Fibroblast of skin of right biceps (primary cell): ENCODE measurements at regions not wholly inside any gene's neighbourhood (a gene's known extent, or its start where the extent isn't known, plus 50 kb on each side); places are given as distances from the start of the nearest gene placed in this dataset.
"Not testable (repeated sequence)": the region's sequence is repeated elsewhere in the genome, so short reads cannot be mapped to it uniquely, and the experiment has no call there.

ENCODE experiments used
- DNase-seq: peaks from one replicate; pipeline ENCODE4 v3.0.0-alpha.2; 2013

DNA sequence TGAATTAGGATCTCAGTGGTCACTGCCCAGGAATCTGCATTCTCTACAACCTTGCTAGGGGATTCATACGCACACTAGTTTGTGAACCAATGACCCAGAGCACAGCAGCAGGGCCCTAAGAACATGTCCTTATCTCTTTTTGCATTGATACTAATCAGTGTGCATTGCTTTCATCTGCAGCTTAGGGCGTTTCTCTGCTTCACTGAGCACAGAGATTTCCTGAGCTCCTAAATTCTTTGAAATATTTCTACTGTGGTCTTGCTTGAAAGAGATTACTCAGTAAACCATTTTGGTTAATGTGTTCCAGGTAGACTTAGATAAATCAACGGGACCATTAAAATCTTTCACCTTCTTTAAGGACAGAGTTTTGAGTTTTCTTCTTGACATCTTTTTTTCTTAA is 351.3 kb upstream of the KITLG start:
- no peak for DNase-seq

DNA sequence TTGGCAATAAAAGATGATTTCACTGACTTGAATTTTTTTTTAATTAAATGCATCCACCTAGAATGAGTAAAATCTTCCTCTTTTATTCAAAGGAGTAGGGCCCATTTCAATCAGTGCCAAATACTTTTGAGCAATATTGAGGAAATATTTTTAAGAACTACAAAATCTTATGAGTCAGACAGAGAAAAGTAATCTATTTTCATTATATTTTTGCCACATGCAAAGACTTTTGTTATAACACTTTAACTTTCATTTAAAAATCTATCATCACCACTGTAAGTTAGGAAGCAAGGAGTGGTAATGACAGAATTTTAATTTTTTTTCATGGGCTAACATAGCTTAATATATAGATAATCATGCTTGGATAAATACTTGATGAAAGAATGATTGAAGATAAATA is 345.2 kb upstream of the KITLG start:
- peak; percentile 73 for DNase-seq

DNA sequence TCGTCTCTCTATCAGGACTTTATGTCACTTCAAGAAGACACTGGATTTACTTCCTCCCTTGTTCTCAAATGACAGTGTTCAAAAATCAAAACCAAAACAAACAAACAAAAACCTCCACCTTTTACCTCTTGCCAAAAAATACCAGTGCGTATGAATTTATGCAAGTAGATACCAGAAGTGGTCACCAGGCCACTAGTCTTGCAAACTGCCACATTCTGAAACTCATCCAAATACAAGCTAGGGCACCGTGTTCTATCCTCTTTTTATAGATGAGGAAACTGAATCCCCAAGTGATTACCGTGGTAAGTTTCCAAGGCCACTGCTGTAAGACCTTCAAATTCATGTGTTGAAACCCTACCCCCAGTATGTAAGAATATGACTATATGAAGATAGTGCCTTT is 343.9 kb upstream of the KITLG start:
- DNase-seq: no peak

DNA sequence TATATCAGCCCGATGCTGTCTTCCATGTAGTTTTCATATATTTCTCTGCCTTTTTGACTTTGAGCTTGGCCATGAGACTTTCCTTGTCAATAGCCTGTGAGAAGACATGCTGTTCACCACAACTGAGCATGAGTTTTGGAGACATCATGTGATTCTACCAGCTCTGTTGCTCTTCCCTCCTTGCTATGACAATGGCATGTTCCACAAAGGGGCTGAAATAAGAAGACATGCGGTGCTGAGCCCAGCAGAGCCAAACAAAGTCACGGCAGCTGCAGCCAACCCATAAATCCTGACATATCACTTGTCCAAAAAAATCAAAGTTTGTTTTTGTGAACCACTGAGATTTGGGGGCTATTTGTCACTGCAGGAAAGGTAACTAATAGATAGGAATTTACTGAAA is 343.4 kb upstream of the KITLG start:
- DNase-seq: no peak

DNA sequence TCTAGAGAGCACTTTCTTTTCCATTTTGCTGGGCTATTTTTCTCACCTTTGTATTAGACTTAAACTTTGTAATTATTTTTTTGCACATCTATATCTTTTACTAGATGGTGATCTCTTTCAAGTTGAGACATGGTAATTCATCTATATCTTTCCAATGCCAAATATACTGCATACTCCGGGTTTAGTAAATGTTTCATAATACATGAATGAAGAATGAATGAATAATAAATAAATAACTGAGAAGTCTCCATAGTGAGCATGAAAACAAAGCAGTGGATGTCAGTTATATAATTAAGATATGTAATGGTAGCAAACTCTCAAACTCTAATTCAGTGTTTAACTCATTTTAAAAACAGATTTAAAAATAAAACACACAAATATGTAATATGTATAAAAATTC is 342.5 kb upstream of the KITLG start:
- DNase-seq: peak; percentile 43

DNA sequence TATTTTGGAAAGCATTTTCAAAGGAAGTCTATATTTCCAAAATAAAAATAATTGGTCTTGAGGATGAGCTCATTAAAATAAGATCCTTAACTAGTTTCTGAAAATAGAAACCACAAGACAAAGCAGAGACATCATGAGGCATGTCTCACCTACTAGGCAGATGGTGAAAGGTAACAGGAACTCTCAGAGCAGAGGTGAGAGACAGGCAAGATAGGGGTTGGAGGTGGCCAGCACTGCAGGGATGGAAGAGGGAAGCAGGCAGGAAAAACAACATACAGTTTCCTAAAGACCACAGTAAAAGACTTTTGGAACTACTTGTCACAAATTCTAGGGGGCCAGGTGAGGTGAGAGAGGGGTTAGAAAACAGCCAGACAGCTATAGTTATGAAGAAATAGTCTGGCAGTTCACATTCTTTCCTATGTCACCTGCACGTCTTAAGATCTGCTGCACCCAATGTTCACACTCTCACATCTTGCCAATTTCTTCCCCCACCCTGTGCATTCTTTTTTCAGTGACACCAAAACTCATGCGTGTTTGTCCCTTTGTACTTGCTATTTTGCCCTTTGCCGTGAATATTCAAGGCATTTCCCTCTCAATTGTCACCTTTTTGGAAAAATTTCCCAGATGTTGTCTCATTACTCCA is 341.7 kb upstream of the KITLG start:
- no peak for DNase-seq

DNA sequence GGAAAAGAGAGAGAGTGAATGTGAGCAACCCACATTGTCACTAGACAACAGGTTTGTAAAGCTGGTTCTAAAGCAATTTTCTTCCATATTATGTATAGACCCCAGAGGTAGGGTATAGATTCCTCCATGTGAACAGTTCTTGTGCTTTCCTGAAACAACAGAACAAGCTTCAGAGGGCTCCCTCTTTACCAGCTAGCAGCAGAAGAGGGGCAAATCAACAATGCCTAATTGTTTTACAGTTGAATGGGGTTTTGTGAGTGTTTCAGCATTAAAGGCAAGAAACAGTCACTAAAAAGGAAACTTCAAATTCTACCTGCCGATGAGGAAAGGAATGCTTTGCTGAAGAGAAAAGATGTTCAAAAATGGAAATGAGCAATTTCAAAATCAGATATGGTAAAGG is 341.2 kb upstream of the KITLG start:
- no peak for DNase-seq

DNA sequence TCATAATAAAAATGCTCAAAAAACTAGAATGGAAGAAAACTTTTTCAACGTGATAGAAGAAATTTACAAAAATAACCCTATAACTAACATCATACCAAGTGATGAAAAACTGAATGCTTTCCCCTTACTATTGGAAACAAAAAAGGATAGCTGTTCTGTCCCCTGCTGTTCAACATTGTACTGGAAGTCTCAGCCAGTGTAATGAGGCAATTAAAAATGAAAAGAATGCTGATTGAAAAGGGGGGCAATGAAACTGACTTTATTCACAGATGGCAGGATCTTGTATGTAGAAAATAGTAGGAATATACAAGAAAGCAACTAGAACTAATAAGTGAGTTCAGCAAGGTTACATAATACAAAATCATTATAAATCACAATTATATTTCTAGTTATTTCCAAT is 337.9 kb upstream of the KITLG start:
- no peak for DNase-seq

DNA sequence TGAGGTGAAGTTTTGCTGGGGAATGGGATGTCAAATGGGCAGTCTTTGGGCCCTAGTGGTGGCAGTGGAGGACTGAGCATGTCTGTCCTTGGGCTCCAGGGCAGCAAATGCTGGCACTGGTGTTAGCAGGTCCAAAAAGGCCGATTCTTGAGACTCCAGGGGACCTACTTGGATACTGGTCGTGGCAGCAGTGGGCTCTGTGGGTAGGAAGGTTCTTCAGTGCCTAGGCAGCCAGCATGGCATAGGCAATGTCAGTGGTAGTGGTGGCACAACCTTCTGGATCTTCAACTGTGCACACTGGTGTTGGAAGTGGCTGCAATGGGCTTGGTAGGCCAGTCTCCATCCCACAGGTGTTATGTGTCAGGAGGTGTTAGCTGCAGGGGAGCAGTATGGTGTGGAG is 334.7 kb upstream of the KITLG start:
- DNase-seq: no peak

DNA sequence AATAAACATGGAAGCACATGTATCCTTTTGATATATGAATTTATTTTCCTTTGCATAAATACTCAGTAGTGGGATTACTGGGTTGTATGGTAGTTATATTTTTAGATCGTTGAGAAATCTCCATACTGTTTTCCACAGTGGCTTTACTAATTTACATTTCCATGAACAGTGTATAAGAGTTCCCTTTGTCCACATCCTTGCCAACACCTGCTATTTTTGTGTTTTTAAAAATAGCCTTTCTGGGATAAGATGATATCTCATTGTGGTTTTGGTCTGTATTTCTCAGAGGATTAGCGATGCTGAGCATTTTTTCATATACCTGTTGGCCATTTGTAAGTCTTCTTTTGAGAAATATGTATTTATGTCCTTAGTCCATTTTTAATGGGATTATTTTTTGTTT is 329.2 kb upstream of the KITLG start:
- no peak for DNase-seq

DNA sequence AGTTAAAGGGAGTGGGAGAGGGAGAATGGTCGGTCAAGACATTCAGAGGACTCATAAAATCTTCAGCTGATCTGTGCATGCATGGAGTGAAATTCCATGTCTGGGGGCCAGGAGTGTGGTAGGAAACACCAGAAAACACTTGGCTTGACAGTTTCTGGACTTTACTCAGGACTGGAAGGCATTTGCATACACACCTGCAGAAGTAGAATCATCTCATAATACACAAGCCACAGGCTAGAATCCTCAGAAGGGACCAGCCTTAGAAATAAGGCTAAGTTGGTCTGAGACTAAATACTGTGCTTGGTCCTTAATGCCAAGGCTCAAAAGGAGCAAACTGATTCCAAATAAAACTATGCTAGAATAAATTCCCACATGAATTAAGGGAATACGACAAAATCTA is 328.1 kb upstream of the KITLG start:
- DNase-seq: no peak

DNA sequence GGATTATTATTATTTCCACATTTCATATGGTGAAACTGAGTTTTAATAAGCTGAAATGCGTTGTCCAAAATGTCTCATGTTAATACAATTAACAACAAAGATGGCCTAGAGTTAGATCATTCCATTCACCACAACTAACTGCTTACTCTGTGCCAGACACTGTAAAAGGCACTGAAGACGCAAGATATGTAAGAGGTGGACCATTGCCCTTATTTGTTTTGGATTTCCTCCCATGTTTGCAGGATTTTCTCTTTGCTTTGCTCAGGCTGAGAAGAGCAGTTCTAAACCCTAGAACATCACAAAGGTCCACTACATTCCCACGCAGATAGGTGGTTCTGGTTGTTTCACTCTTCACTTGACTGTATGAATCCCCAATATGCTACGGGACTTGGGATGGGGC is 324.4 kb upstream of the KITLG start:
- DNase-seq: no peak

DNA sequence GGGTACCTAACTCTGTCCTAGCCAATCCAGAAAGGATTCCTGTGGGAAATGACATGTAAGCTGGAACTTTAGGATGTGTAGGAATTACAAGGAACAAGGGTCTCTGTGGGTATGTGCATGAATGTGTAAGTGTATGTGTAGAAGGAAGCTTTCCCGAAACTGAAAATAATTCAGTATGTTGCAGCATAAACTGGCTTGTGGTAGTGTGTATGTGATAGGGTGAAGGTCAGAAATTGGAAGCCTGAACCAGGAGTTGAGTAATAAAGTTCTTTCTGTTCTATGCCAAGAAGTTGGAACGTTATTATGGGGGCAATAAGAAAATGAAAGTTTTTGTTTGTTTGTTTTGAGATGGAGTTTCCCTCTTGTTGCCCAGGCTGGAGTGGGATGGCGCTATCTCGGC is 323.1 kb upstream of the KITLG start:
- DNase-seq: no peak

DNA sequence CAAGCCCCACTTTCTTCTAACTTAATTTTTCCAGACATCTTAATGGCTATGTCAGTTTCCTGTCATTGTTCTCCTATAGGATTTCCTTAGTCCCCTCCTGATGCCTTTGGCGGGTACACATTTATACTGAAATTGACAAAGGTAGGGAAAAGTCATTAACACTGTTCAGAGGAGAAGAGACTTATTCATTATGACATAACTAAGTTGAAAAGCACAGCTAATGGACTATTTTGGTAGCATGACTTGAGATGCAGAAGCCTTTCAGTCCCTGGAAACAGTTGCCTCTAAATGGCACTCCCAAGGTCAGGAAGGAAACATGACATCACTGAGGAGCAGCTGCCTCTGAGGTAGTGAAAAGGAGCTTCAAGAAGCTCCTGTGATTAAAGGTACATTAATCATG is 317.5 kb upstream of the KITLG start:
- peak; percentile 26 for DNase-seq

DNA sequence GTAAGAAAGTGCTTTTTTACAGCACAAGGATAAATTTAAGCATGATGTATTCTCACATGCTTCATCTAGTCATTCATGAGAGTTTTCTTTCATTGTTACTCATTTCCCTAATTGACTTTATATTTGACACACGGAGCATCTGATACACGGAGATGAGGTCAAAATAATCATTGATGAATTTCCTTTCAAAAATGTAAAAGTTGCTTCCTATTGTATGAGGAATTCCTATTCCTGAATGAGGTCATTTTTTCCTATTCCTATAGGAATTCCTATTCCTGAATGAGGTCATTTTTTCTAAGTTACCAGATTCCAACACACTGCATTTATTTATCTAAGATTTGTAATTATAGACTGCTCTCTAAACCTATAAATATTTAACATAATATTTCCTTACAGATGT is 316.7 kb upstream of the KITLG start:
- DNase-seq: peak; percentile 85

DNA sequence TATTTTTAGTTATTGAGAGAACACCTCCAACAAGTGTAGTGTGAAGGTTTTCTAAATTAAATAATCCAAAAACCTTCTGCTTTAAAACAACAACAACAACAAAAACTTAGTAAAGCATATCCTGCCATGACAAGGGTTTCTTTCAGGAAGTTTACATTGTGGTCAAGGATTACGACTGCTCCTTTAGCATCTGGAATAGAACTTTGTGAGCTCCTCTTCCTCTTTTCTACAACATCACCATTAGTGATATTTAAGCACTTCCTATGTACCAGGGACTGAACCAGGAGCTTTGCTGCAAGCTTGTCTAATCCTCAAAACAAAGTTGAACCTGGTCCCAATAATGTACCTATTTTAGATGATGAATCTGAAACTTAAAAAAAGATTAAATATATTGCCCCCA is 315.4 kb upstream of the KITLG start:
- DNase-seq: no peak

DNA sequence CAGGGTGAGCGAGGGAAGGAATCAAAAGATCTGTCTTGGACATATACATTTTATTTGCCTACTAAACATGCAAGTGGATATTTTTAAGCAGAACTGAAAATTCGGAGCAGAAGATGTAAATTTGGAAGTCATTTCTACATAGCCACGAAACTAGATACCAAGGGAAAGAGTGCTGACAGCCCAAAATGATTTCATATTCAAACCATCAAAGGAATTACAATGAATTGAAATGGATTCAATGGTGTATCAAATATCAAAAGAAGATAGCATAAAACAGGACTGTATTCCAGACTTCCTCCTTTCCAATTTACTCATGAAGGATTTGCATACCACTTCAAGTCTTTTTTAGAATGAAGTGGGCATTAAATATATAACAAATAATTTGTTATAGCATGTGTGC is 313.5 kb upstream of the KITLG start:
- DNase-seq: peak; percentile 37

DNA sequence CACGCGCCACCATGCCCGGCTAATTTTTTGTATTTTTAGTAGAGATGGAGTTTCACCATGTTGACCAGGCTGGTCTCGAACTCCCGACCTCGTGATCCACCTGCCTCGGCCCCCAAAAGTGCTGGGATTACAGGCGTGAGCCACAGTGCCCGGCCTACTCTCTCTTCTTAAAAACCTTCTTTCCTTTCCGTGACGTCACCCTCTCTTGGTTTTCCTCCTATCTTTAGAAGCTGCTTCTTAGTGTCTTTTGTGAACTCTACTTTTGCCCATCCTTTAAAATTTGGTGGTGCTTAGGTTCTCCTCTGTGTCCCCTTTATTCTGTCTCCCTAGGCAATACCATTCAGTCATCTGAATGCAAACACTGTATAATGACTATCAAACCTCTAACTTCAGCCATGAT is 311.2 kb upstream of the KITLG start:
- DNase-seq: not testable (repeated sequence)

DNA sequence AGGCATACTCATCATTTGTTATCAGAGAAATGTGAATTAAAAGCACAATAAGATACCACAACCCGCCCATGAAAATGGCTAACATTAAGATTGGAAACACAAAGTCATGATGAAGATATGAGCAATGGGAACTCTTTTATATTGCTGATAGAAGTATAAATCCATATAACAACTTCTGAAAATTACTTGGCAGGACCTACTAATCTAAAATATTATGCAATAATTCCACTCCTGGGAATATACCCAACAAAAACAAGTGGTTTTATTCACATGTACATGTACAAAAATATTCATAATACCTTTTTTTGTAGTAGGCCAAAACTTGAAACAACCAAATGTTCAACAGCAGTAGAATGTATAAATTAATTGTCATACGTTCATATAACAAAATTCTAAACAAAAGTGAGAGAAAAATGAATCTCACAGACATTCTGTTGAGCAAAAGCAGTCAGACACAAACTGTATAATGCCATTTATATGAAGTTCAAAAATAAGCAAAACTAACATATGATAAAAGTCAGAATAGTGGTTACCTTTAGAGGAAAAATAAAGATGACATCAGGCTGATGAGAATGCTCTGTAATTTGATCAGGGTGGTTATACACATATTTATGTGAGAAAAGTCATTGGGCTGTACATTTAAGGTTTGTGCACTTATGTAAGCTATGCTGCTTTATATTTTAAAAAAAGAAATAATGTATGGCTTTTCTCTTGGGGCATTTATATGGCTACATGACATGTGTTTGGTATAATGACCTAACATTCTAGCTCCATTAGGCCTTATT is 309.2 kb upstream of the KITLG start:
- peak; percentile 62 for DNase-seq

DNA sequence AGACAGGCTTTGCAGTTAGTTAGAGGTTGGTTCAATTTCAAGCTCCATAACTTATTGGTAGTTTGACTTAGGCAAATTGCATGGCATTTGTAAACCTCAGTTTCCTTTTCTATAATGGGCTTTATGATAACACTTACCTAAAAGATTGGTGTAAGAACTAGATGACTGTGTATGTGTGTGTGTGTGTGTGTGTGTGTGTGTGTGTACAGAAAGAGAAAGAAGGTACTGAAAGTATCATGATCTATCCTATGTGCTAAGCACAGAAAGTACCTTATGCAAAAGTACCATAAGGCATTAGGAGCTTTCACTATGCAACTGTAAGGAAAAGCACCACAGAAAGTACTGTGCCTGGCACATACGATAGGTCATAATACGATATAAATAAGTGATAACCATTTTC is 304.3 kb upstream of the KITLG start:
- no peak for DNase-seq

DNA sequence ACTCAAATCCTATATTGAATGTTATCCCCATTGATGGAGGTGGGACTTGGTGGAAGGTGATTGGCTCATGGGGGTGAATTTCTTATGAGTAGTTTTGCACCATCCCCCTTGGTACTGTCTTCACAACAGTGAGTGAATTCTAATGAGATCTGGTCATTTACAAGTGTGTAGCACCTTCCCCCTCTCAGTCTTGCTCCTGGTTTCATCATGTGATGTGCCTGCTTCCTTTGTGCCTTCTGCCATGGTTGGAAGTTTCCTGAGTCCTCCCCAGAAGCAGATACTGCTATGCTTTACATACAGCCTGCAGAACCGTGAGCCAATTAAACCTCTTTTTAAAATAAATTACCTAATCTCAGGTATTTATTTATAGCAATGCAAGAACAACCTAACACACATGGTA is 302.4 kb upstream of the KITLG start:
- DNase-seq: peak; percentile 2

DNA sequence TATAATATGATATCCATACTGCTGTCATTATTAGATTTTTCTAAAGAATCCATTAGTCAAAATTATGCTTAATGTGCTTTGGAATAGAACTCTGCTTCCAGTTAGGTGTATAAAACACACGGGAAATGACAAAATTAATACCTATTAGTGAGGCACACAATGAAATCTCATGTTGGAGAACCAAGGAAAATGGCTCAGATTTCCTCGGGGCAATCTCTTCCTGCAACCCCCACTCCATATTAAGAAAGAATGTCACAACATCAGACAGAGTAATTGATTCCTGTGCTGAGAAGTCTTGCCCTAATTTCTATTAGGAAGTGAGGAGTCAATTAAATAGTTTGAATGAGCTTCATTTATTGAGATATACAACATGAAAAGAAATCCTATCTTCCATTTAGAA is 299.8 kb upstream of the KITLG start:
- DNase-seq: no peak

DNA sequence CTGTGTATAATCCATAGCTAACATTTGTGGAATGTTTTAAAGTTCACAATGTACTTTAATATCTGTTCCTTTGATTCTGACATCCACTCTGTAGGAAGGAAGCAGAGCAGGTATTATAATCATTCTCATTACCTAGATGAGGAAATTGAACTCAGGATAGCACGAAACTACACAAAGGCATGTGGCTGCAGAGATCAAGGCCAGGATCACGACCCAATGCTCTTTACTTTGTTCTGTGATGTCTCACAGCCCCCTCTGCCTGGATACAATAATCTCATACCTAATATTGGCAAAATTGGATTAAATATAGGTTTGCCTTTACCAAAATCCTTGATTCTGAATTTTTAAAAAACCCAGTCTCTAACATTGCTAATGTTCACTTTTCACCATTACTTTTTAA is 298.0 kb upstream of the KITLG start:
- no peak for DNase-seq

DNA sequence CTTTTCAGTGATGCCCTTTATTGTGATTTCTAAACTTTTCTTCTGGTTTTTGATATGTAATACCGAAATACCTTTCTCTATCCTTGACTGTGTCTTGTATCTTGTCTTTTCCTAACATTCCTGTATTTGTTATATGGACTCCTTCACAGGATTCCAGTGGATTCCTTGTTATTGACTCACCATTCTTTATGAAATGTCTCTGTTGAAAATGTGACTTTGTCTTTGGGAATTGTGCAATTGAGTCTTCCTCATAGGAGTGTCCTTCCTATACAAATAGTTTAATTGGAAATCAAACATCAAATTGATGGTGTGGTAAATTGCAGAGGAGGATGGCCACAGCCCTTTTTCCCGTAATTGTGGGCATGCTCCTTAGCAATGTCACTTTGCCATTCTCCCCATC is 296.6 kb upstream of the KITLG start:
- peak; percentile 61 for DNase-seq
